HFF-Myc (cell line): ENCODE measurements at regions not wholly inside any gene's neighbourhood (a gene's known extent, or its start where the extent isn't known, plus 50 kb on each side); places are given as distances from the start of the nearest gene placed in this dataset.
A peak's percentile ranks its signal among the peaks of the same experiment; 100 is the strongest.

Experiments used
- DNase-seq: peaks from one replicate; pipeline ENCODE4 v3.0.0-alpha.2; 2011; ENCODE audit warnings: low read depth; ENCODE audit errors: extremely low read depth
- H3K4me3 ChIP-seq: replicated peaks from 2 replicates; pipeline ENCODE4 v1.5.1; 2011; ENCODE audit warnings: low read depth, mild to moderate bottlenecking, control low read depth, low read length
- CTCF ChIP-seq: IDR thresholded peaks from 2 replicates; pipeline ENCODE4 v1.5.1; 2012; ENCODE audit warnings: mild to moderate bottlenecking, low read depth, low read length, control low read depth; ENCODE audit errors: missing control alignments

- DNase-seq: no peak
- H3K4me3 ChIP-seq: no peak overlapping the region
- TF ChIP-seq CTCF: no peak
Observed at GRCh38 chr12:45125997-45126396, 75.1 kb upstream of the DBX2 start.

GRCh38 chr12:45128637-45129036 is 77.7 kb upstream of the DBX2 start:
- no peak overlapping the region for H3K4me3 ChIP-seq
- no peak for DNase-seq
- no peak for TF ChIP-seq CTCF

DNA sequence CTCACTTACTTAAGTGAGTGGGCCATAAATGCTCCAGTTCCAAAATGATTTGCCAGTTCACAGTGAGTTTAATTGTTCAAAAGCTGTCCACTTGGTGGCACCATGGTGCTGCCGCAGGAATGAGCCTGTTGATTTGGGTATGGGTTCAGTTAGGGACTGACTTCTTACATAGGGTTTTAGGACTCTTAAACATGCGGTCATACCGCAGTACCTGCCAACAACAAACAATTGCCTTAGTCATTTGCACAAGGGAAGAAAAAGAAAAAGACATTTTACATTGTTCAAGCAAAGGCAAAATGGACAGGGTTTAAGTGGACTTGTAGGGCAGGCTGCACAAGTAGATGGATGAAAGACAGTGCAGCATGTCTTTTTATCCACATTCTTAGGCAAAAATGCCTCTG is 80.0 kb upstream of the DBX2 start:
- H3K4me3 ChIP-seq: no peak overlapping the region
- peak; percentile 73 for TF ChIP-seq CTCF
- peak; percentile 56 for DNase-seq

GRCh38 chr12:45131506-45131905 is 80.6 kb upstream of the DBX2 start:
- no peak for TF ChIP-seq CTCF
- H3K4me3 ChIP-seq: no peak overlapping the region
- DNase-seq: no peak

DNA sequence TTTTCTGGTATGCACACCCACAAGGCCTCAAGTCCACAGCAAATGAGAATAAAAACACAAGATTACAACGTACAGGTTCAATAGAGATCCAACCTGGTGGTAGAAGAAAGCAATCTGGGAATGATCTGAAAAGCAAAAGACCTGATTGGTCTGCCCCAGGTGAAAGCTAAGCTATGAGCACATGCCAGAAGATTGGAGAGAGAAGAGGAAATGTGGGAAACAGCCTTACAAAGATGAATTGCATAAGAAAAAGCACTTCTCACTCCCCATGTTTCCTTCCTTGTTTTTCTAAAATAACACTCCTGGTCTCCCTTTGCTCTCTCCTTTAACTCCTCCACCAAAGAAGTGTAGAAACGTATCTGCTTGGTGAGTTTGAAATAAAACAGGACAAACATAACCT is 77.3 kb upstream of the ANO6 start:
- no peak for TF ChIP-seq CTCF
- no peak for DNase-seq
- no peak overlapping the region for H3K4me3 ChIP-seq

DNA sequence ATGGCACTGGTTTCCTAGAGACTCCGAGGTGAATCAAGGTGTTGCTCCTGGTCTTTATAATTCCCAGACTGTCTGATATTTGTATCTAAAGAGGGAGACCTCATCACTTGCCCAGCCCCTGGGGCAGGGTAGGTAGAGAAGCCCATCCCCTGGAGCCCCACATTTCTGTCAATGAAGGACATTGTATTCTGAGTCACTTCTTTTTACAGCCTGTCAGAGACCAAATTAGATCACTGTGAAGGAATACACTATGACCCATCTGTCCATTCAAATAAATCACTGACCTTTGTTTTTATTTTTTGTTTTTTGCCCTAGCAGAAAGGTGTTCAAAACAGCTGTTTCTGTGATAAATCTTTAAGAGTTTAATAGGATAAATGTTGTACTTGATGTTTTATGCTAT is 67.9 kb upstream of the ANO6 start:
- H3K4me3 ChIP-seq: no peak overlapping the region
- no peak for DNase-seq
- TF ChIP-seq CTCF: no peak

GRCh38 chr12:45148619-45149018 is 67.3 kb upstream of the ANO6 start:
- no peak overlapping the region for H3K4me3 ChIP-seq
- TF ChIP-seq CTCF: no peak
- DNase-seq: no peak
